GM19238 (cell line): ENCODE measurements at regions not wholly inside any gene's neighbourhood (a gene's known extent, or its start where the extent isn't known, plus 50 kb on each side); places are given as distances from the start of the nearest gene placed in this dataset.

ENCODE experiments used
- DNase-seq: peaks from one replicate; pipeline ENCODE4 v3.0.0; 2011; ENCODE audit warnings: low spot score; ENCODE audit not compliant: insufficient read length

DNA sequence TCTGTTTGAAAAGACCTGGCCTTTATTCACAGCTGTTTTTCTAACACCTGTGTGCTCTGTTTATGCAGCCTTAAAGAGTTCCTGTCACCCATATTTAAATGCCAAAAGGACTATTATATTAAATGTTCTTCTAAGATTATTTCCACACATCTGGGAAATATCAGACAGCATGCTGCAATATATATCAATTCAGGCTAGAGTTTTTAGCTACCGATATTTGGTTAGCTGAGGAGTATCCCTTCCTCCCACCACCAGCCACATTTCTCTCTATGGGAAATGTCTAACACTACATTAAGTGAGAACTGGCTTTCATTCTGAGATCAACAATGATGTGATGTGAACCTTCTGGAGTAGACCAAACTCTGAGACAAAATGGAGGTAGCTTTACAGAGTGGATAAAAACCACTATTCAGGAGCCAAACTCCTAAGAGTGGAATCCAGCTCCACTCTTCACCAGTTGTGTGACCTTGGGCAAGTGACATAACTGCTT lies 509.2 kb downstream of the ZNF608 start:
- no peak for DNase-seq

GRCh38 chr5:124236361-124237205 lies 509.9 kb downstream of the ZNF608 start:
- DNase-seq = no peak

- DNase-seq = no peak
These were observed 510.9 kb downstream of the ZNF608 start for GRCh38 chr5:124235576-124235975.

GRCh38 chr5:124234770-124235562 lies 511.5 kb downstream of the ZNF608 start:
- DNase-seq = no peak

DNA sequence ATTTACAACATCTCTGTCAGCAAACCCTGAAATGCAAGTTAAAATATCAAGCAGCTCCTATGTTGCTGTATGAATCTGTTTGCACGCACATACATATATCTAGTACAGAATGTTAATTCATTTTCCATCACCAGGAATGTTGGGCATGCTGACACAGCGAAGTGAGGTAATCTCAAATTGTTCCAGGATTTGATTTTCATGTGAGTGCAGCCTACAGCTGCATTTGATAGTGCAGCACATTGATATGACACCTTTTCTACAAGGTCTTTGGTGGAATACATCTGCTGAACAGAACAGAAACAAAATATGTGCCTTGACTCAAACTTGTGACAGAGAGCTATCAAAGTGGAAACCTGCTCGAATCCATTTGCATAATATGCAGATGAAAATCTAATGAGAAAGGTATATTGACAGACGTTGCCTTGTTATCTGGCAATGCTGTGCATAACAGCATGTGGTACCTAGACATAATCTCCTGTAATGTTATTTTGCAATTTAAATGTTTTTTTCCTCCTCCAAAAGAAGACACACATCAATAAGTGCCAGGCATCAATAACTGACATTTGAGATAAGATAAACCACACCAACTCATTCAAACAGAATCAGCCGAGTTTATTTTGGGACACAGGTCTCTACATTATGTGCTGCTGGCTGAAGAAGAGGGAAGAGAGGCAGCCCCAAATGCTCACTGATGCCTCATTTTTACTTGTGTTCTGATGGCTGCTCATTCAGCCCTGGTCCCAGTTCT lies 512.2 kb downstream of the ZNF608 start:
- DNase-seq = no peak

DNA sequence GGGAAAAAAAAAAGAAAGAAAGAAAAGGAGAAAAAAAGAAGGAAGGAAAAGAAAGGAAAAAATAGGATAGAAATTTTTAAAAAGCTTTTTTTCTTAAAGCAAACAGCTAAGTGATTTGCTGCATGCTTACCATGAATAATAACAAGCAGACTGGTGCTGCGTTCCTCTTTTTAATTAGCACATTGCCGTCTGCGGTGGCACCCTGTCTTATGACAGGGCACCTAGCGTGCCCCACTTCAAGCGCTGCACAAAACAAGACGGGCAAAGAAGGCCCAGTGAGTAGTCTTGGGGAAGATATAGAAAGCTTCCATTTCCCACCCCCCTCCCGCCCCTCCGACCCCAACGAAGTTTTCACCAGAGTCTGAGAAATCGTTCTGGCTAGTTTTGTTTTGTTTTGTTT lies 513.9 kb downstream of the ZNF608 start:
- no peak for DNase-seq

DNA sequence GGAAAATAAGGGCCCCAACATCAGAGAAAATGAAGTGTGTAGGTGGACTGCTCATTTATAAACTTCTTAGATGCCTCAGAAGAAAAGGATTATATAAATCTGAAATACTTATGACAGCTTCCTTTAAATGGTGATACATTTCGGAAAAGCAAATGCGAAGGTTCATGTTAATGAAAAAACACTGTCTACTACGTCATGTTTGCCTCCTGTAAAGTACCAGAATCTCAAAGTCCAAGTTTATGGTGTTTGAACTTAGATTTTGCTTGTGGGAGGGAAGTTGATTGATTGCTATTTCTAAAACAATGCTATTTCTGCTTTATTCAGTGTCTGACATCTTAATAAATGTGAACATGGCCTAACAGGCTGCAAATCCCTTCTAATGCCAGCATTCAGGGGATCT lies 514.6 kb downstream of the ZNF608 start:
- no peak for DNase-seq

GRCh38 chr5:124231230-124231629 lies 515.2 kb downstream of the ZNF608 start:
- DNase-seq = no peak

DNA sequence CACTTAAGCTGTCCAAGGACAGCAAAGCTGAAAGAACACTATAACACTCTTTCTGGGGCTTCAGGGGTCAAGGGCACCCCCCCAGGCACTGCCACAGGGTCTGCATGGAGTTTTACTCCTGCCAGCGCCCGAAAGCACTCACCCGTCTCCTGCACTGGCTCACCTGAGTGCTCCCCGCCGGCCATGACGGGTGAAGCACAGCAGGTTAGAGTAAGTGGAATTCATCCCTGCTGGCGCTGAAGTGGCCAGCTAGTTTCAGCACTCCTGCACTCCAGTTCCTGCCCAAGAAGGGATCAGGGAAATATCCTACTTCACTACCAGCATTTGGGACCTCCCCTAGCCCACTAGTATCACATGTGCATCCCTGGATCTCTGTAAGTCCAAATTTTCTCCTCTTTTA lies 516.0 kb downstream of the ZNF608 start:
- no peak for DNase-seq

GRCh38 chr5:124229352-124229751 lies 517.1 kb downstream of the ZNF608 start:
- DNase-seq = no peak

DNA sequence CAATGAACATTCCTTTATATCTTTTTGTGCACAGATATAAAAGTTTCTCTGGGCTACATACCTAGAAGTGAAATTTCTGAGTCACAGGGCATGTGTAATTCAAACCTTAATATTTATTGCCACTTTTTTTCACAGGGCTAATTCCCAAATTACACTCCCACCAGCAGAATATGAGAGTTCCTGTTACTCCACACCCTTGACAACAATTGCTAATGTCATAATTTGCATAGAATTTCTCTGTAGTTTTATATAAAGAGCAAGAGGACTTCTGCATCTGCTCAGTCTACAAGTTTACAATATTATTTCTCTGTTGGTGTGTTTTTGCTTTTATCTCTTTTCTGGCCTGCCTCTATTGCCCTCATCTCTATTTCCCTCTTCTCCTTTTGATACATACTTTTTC lies 518.5 kb downstream of the ZNF608 start:
- no peak for DNase-seq

DNA sequence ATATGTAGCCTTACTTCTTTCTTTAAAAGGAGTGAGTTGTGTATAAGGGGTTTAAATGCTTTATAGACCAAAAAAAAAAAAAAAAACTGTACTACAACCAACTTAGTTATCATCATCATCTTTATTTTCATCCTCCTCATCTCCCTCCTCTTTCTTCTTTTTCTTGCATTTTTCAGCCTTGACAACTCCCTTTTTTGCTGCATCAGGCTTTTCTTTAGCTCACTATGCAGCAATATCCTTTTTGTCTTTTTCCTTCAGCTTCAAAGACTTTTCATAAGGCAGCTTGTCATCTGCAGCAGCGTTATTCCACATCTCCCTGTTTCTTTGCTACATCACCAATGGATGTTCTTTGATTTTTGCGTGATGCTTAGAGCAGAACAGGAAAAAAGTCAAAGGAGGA lies 526.0 kb downstream of the ZNF608 start:
- DNase-seq = no peak

DNA sequence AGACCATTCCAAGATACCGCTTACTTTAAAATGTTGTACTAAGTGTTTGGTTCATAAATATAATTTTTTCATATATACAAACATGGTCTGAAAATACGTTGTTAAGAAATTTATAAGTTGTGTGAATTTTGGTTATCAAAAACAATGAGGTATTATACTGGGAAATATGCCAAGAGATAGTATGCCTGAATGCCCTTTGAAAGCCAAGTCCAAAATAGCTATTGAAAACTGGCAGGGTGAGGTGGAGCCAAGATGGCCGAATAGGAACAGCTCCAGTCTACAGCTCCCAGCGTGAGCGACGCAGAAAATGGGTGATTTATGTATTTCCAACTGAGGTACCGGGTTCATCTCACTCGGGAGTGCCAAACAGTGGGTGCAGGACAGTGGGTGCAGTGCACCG lies 533.5 kb downstream of the ZNF608 start:
- DNase-seq = no peak

DNA sequence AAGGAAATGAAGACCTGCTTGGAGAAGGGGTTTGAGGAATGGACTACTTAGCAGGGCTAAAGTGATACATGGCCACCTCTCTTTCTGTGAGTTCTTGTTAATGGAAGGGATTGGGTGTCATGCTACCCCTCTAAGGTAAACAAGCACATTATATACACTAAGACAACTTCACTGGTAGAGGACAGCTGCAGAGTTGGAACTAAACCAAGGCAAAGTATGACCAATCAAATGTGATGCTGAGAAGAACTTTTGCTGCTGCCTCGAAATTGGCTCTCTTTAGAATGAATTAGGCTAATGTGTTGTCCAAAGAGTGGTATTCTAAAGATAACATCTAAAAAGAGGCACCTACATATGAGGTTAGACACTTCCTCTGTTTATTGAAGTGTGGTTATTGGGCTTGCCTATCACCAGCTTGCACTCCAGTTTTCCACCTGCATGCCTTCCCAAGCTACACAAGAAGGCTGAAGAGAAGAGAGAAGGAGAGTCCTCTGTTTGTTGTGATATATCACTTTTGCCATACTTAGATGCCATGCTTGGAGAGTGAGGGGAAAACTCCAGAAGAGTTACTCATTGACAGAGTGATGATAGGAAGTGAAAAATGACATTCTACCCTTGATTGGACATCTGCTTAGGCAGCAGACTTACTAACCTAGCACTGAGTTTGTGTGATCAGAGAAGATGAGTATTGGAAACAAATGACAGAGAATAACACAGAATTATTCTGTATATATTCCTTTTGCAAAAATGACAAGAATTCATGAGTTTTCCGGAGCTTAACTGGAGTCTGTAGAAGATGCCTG lies 536.1 kb downstream of the ZNF608 start:
- DNase-seq = peak; percentile 2

DNA sequence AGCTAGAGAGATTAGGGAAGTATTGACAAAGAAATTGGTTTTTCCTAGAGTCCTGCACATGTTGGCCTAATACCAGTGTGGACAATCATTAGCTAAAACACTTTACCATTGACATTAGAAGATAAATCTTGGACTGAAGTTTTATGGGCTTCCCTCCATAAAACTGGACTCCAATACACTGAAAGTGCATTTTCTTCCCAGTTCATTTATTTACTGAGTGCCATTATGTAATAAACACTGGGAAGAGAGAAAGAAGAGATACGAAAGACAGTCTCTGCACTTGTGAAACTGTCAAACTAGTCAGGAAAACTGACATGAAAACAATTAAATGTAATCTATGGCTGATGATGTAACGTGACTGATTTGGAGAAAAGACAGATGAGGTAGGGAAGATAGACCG lies 539.3 kb downstream of the ZNF608 start:
- no peak for DNase-seq

GRCh38 chr5:124206540-124206939 lies 539.9 kb downstream of the ZNF608 start:
- no peak for DNase-seq

DNA sequence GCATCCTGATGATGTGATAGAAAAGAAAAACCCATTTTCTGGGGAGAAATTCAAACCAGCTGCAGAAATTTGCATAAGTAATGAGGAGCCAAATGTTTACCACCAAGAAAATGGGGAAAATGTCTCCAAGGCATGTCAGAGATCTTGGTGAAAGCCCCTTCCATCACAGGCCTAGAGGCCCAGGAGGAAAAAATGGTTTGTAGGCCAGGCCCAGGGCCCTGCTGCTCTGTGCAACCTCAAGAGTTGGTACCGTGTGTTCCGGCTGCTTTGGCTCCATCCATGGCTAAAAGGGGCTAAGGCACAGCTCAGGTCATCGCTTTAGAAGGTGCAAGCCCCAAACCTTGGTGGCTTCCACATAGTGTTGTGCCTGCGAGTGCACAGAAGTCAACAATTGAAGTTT lies 543.1 kb downstream of the ZNF608 start:
- DNase-seq = no peak

GRCh38 chr5:124200381-124200780 lies 546.1 kb downstream of the ZNF608 start:
- DNase-seq = no peak

- DNase-seq = no peak
These were observed 546.5 kb downstream of the ZNF608 start for GRCh38 chr5:124199893-124200292.

DNA sequence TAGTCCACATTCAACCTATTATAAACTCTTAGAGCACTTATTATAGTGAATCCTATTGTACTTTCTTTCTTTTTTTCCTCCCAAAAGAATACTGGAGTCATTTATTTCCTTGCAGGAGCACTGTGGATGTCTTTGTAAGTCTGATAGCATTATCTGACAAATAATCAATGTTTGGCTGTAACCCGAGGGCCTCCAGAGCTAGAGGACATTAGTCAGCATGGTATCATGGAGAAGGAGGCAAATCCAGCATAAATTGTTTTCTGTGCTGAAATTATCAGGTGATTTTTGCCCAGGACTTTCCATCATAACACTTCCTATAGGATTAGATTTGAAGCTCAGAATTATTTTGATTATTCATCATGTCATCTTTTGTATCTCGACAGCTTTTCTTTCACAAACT lies 551.0 kb downstream of the ZNF608 start:
- no peak for DNase-seq

GRCh38 chr5:124194282-124194681 lies 552.2 kb downstream of the ZNF608 start:
- DNase-seq = no peak
